ENCODE measurements at regions not wholly inside any gene's neighbourhood (a gene's known extent, or its start where the extent isn't known, plus 50 kb on each side); places are given as distances from the start of the nearest gene placed in this dataset.

DNA sequence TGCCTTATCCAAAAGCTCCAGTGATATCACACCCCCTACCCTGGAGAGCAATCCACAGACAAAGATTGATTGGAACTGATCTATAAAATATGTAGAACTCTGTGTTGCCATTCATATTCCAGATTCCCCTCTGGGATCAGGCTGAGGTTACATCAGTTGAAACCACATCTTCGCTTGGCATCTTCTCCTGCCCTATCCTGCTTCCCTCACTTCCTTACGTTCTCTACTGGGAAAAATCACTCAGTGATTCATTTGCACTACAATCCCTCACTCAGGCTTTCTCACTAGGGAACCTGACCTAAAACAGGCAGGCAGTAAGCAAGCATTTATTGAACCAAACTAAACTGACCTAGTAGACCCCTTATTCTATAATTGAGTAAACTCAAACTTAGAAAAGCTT, 111.7 kb downstream of the ESM1 start:
- H3K27ac ChIP-seq = peak overlapping the region in 2 of 4 donors; percentile 56 to 78
- peaks cover 0 to 18% (median 4%) of the 10 kb centered on the region in 3 donors for H3K4me1 ChIP-seq
- TF ChIP-seq, protein P1, sequence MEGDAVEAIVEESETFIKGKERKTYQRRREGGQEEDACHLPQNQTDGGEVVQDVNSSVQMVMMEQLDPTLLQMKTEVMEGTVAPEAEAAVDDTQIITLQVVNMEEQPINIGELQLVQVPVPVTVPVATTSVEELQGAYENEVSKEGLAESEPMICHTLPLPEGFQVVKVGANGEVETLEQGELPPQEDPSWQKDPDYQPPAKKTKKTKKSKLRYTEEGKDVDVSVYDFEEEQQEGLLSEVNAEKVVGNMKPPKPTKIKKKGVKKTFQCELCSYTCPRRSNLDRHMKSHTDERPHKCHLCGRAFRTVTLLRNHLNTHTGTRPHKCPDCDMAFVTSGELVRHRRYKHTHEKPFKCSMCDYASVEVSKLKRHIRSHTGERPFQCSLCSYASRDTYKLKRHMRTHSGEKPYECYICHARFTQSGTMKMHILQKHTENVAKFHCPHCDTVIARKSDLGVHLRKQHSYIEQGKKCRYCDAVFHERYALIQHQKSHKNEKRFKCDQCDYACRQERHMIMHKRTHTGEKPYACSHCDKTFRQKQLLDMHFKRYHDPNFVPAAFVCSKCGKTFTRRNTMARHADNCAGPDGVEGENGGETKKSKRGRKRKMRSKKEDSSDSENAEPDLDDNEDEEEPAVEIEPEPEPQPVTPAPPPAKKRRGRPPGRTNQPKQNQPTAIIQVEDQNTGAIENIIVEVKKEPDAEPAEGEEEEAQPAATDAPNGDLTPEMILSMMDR (IDR thresholded peaks at IDR 0.05) = no peak
- intact Hi-C loops (cut with DNase I) = no loop called here
- 85 to 86% methylated on average over 2 of the region's 2 CpGs for WGBS, 2 donors
- no peak overlapping the region for H3K4me3 ChIP-seq
- no peaks in the 10 kb centered on the region for H3K36me3 ChIP-seq
- ATAC-seq (no peak), DNase-seq (no peak), FAIRE-seq (no peak)
- no peaks in the 10 kb centered on the region for H3K27me3 ChIP-seq
- no peaks in the 10 kb centered on the region for H3K9me3 ChIP-seq

DNA sequence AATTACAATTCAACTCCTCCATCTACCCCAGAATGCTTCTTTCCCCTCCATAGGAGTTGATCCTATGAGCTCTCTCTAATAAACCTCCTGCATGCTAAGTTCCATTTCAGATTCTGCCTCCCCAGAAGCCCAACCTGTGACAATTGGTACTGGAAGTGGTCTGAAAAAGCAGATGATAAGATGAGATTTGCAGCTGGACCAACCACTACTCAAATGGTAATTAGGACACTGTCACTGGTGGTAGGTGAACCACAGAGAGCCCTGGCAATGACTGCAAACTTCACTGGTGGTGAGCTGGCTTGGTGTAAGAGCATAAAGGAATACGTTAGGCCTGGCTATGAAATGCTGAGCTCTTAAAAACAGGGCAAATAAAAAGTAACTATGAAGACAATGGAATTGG, 112.6 kb downstream of the ESM1 start:
- Histone ChIP-seq H3K4me1 (peaks cover 0 to 18% (median 4%) of the 10 kb centered on the region in 3 donors), H3K4me3 (no peak overlapping the region), H3K27me3 (no peaks in the 10 kb centered on the region), H3K27ac (peak overlapping the region in 1 of 4 donors; percentile 78), H3K36me3 (no peaks in the 10 kb centered on the region), H3K9me3 (no peaks in the 10 kb centered on the region)
- 85 to 87% methylated on average over 1 of the region's 1 CpG for WGBS, 2 donors
- no peak for DNase-seq
- intact Hi-C loops (cut with DNase I) = no loop called here
- FAIRE-seq = no peak
- no peak for ATAC-seq
- TF ChIP-seq, protein P1 (IDR thresholded peaks at IDR 0.05) = no peak

DNA sequence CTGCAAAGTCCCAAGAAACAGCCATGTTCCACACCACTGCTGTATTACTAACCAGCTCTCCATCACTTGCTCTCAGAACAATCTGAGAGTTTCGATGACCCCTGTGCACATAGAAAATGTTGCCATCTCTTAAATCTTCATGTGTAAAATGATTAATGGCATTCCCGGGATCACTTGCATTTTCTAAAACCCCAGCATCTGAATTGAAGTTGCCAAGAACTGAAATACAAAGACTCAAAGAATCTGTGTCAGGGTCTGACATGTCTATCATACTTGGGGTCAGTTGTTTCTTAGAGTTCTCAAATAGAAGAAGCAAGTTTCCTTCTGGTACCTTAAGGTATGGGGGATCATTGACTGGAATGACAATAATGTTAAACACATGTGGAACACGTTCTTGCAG, 115.1 kb downstream of the ESM1 start:
- Histone ChIP-seq H3K4me1 (peaks cover 0 to 15% (median 4%) of the 10 kb centered on the region in 3 donors), H3K4me3 (no peak overlapping the region), H3K36me3 (no peaks in the 10 kb centered on the region), H3K9me3 (no peaks in the 10 kb centered on the region), H3K27ac (no peak overlapping the region), H3K27me3 (no peaks in the 10 kb centered on the region)
- TF ChIP-seq, protein P1 (IDR thresholded peaks at IDR 0.05) = no peak
- 63 to 73% methylated on average over 3 of the region's 3 CpGs for whole genome bisulfite sequencing, 2 donors
- FAIRE-seq = no peak
- ATAC-seq = no peak
- DNase-seq = no peak
- intact Hi-C loops (cut with DNase I) = no loop called here

DNA sequence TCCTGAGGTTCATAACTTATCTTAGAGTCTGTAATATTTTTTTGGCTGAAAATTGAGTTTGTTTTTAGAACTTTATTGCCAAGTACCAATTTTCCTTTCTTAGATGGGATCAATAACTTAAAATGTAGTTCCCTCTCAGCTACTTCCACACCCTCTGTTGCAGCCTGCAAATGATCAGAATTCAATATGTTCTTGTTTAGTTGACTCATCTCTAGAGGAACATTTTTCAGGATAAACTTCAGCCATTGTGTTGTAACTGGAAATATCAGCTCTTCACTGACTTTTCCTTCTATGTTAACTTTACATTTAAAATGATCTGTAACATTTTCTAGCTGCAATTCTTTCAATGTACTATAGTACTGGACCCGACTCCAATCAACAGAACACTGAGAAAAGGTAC, 115.7 kb downstream of the ESM1 start:
- no peak for DNase-seq
- Histone ChIP-seq H3K36me3 (no peaks in the 10 kb centered on the region), H3K9me3 (no peaks in the 10 kb centered on the region), H3K4me1 (peaks cover 0 to 10% (median 0%) of the 10 kb centered on the region in 3 donors), H3K27ac (no peak overlapping the region), H3K4me3 (no peak overlapping the region), H3K27me3 (no peaks in the 10 kb centered on the region)
- TF ChIP-seq, protein P1 (IDR thresholded peaks at IDR 0.05) = no peak
- no peak for ATAC-seq
- WGBS, 2 donors = 63 to 64% methylated on average over 1 of the region's 1 CpG
- no peak for FAIRE-seq
- intact Hi-C loops (cut with DNase I) = no loop called here

DNA sequence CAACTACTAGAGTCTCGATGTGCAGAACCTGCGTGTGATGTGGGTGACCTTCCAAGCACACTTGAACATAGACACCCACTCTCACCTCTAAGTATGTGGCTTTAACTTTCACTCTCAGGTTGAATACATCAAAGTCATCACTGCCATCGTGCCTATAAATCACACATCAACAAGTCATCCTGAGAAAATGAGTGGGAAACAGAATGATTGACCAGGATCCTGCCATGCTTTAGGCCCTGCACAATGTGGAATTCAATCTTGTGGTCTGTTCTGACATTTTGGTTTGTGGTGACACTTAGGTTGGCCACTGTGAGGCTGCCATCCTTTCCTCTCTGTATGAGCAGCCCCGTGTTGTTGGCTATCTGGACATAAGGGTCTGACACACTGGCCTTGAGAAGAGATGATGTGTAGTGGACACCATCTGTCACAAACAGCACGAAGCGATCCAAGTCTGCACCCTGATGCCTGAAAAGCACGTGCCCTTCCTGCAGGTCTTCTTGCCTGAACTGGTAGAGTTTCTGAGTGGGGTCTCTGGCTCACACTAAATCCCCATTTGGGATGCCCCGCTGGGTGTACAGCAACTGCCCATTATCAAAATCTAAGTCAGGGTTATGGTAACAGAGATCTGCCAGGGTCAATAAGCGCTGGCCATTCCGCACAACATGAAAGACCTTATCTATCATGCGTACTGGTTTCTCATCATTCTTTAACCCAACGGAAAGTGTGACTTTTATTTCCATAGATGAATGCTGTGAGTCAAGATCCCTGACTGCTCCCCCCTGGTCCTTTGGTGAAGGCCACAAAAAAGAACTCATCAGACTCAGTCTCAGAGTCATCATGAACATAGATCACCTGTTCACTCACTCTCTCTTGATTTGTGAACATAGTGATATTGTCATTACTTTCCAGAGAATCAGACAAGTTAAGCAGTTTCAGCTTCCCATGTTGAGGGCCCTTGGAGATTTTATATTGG, 116.6 kb downstream of the ESM1 start:
- TF ChIP-seq, protein P1 (IDR thresholded peaks at IDR 0.05) = no peak
- WGBS, 2 donors = 64 to 70% methylated on average over 12 of the region's 12 CpGs
- intact Hi-C loops (cut with DNase I) = no loop called here
- H3K36me3 ChIP-seq = no peaks in the 10 kb centered on the region
- H3K9me3 ChIP-seq = no peaks in the 10 kb centered on the region
- H3K4me3 ChIP-seq = no peak overlapping the region
- FAIRE-seq (no peak), ATAC-seq (no peak), DNase-seq (no peak)
- no peaks in the 10 kb centered on the region for H3K27me3 ChIP-seq
- no peak overlapping the region for H3K27ac ChIP-seq
- H3K4me1 ChIP-seq = peaks cover 0 to 2% (median 0%) of the 10 kb centered on the region in 3 donors

All from pancreas (tissue), 10 donors.